ENCODE measurements at regions not wholly inside any gene's neighbourhood (a gene's known extent, or its start where the extent isn't known, plus 50 kb on each side); places are given as distances from the start of the nearest gene placed in this dataset.
A peak's percentile ranks its signal among the peaks of the same experiment; 100 is the strongest.

- ATAC-seq (peak; percentile 72), DNase-seq (ENCODE audit: low spot score) (no peak)
- Mint-ChIP-seq H3K36me3 (peaks cover 5% of the 10 kb centered on the region; the same call in 1 of the 2 replicates), H3K4me3 (no peak overlapping the region), H3K27ac (no peak overlapping the region), H3K27me3 (ENCODE audit: low read depth) (no peaks in the 10 kb centered on the region), H3K4me1 (no peaks in the 10 kb centered on the region; the same call in 1 of the 2 replicates), H3K9me3 (peaks cover 25% of the 10 kb centered on the region)
- TF ChIP-seq ZNF416 (CRISPR knock-in tag; IDR thresholded peaks at IDR 0.05) (no peak), GTF2I (CRISPR knock-in tag; conservative IDR thresholded peaks at IDR 0.05) (no peak), FOXJ3 (CRISPR knock-in tag; IDR thresholded peaks at IDR 0.05; ENCODE audit: borderline replicate concordance) (no peak), CREM (CRISPR knock-in tag; IDR thresholded peaks at IDR 0.05) (no peak), CBFB (CRISPR knock-in tag; IDR thresholded peaks at IDR 0.05; ENCODE audit: low read depth) (no peak), TCF7 (CRISPR knock-in tag; IDR thresholded peaks at IDR 0.05; ENCODE audit: low read depth) (no peak), CDX4 (CRISPR knock-in tag; IDR thresholded peaks at IDR 0.05; ENCODE audit: borderline replicate concordance) (no peak)
- TF ChIP-seq, protein P1, sequence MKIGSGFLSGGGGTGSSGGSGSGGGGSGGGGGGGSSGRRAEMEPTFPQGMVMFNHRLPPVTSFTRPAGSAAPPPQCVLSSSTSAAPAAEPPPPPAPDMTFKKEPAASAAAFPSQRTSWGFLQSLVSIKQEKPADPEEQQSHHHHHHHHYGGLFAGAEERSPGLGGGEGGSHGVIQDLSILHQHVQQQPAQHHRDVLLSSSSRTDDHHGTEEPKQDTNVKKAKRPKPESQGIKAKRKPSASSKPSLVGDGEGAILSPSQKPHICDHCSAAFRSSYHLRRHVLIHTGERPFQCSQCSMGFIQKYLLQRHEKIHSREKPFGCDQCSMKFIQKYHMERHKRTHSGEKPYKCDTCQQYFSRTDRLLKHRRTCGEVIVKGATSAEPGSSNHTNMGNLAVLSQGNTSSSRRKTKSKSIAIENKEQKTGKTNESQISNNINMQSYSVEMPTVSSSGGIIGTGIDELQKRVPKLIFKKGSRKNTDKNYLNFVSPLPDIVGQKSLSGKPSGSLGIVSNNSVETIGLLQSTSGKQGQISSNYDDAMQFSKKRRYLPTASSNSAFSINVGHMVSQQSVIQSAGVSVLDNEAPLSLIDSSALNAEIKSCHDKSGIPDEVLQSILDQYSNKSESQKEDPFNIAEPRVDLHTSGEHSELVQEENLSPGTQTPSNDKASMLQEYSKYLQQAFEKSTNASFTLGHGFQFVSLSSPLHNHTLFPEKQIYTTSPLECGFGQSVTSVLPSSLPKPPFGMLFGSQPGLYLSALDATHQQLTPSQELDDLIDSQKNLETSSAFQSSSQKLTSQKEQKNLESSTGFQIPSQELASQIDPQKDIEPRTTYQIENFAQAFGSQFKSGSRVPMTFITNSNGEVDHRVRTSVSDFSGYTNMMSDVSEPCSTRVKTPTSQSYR (CRISPR knock-in tag; IDR thresholded peaks at IDR 0.05), result no peak
- TF ChIP-seq, protein P2, sequence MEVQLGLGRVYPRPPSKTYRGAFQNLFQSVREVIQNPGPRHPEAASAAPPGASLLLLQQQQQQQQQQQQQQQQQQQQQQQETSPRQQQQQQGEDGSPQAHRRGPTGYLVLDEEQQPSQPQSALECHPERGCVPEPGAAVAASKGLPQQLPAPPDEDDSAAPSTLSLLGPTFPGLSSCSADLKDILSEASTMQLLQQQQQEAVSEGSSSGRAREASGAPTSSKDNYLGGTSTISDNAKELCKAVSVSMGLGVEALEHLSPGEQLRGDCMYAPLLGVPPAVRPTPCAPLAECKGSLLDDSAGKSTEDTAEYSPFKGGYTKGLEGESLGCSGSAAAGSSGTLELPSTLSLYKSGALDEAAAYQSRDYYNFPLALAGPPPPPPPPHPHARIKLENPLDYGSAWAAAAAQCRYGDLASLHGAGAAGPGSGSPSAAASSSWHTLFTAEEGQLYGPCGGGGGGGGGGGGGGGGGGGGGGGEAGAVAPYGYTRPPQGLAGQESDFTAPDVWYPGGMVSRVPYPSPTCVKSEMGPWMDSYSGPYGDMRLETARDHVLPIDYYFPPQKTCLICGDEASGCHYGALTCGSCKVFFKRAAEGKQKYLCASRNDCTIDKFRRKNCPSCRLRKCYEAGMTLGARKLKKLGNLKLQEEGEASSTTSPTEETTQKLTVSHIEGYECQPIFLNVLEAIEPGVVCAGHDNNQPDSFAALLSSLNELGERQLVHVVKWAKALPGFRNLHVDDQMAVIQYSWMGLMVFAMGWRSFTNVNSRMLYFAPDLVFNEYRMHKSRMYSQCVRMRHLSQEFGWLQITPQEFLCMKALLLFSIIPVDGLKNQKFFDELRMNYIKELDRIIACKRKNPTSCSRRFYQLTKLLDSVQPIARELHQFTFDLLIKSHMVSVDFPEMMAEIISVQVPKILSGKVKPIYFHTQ (CRISPR knock-in tag; IDR thresholded peaks at IDR 0.05), result no peak
- POLR2A ChIA-PET, result no interaction called here
- CTCF ChIA-PET, result interaction anchor here (0.6 kb wide), 1 partner anchor 481 kb away, joined by 3 read pairs; no protein-coding TSS in a partner anchor
These were observed 634.3 kb upstream of the GOLIM4 start for GRCh38 chr3:168730073-168730472.

DNA sequence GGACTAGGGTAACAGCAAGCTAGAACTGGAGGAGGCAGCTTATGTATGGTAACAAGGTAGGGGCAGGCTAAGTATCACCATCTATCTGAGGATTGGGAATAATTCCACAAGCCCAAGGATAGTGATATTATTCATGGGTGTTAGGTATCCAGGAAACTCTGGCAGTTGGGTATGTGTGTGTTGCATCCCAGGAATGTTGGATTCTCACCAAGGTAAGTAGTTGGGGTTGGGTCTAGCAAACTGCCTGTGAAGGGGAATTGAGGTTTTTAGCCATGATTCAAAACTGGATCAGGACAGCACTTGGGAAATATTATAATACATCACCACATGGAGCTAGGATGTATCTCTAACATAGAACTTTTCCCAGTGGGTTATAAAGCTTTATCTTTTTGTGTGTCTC, 626.4 kb upstream of the GOLIM4 start:
- ATAC-seq (peak; percentile 24; the same call in 1 of the 2 replicates), DNase-seq (ENCODE audit: low spot score) (no peak)
- Mint-ChIP-seq H3K27me3 (ENCODE audit: low read depth) (no peaks in the 10 kb centered on the region), H3K9me3 (peaks cover 14% of the 10 kb centered on the region), H3K36me3 (peaks cover 6% of the 10 kb centered on the region; the same call in 1 of the 2 replicates), H3K4me1 (no peaks in the 10 kb centered on the region; the same call in 1 of the 2 replicates), H3K27ac (no peak overlapping the region), H3K4me3 (no peak overlapping the region)
- TF ChIP-seq GRHL2 (CRISPR knock-in tag; IDR thresholded peaks at IDR 0.05; ENCODE audit: insufficient replicate concordance, severe bottlenecking), result no peak
- no peak for TF ChIP-seq E2F1 (CRISPR knock-in tag; IDR thresholded peaks at IDR 0.05)
- no peak for TF ChIP-seq NR3C1 (CRISPR knock-in tag; conservative IDR thresholded peaks at IDR 0.05; ENCODE audit: low read depth)
- ChIA-PET CTCF (no interaction called here), POLR2A (no interaction called here)

DNA sequence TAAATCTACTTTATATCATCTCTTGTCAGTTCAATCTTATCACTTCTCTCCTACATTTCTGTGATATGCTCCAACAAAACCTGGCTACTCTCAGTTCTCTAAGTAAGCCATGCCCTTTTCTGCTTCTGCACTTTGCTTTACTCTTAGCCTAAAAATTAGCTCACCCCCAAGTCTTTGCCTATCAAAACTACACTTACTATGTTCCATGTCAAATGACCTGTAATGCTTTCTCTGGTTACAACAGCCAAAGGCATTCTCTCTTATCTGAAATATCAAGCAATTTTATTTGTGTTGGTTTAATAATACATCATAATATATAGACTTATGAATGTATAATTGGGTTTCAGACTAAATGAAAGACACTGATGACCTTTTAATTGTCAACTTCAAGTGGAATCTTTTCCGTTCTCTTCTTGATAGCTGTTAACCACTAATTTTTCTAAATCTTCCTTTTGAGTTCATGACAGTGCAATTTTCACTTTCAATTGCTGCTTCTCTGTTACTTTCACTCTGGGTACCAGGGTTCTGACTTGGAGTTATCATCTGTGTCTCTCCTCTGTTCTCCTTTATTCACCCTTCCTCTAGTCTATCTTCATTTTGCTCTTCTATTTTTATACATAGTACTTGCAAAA, 619.0 kb upstream of the GOLIM4 start:
- Mint-ChIP-seq H3K4me1 (no peaks in the 10 kb centered on the region), H3K27ac (0 out of 2 replicates have a peak overlapping the region, but pooled peaks have one; percentile 35), H3K27me3 (ENCODE audit: low read depth) (no peaks in the 10 kb centered on the region), H3K4me3 (no peak overlapping the region), H3K9me3 (peaks cover 8% of the 10 kb centered on the region; the same call in 1 of the 2 replicates), H3K36me3 (no peaks in the 10 kb centered on the region)
- CTCF ChIA-PET, result no interaction called here
- POLR2A ChIA-PET, result no interaction called here
- no peak for DNase-seq (ENCODE audit: low spot score)
- ATAC-seq, result no peak
- TF ChIP-seq, protein P3, sequence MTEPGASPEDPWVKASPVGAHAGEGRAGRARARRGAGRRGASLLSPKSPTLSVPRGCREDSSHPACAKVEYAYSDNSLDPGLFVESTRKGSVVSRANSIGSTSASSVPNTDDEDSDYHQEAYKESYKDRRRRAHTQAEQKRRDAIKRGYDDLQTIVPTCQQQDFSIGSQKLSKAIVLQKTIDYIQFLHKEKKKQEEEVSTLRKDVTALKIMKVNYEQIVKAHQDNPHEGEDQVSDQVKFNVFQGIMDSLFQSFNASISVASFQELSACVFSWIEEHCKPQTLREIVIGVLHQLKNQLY (CRISPR knock-in tag; IDR thresholded peaks at IDR 0.05), result no peak
- TF ChIP-seq, protein P4, sequence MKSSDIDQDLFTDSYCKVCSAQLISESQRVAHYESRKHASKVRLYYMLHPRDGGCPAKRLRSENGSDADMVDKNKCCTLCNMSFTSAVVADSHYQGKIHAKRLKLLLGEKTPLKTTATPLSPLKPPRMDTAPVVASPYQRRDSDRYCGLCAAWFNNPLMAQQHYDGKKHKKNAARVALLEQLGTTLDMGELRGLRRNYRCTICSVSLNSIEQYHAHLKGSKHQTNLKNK (CRISPR knock-in tag; IDR thresholded peaks at IDR 0.05), result no peak
- TF ChIP-seq CBFB (CRISPR knock-in tag; IDR thresholded peaks at IDR 0.05; ENCODE audit: low read depth) (no peak), NR2C2 (CRISPR knock-in tag; IDR thresholded peaks at IDR 0.05) (no peak), USF1 (CRISPR knock-in tag; IDR thresholded peaks at IDR 0.05) (no peak), ZNF138 (CRISPR knock-in tag; conservative IDR thresholded peaks at IDR 0.05) (no peak), JUN (CRISPR knock-in tag; IDR thresholded peaks at IDR 0.05) (no peak), ZBTB21 (CRISPR knock-in tag; IDR thresholded peaks at IDR 0.05; ENCODE audit: borderline replicate concordance) (no peak)
- TF ChIP-seq, protein P5, sequence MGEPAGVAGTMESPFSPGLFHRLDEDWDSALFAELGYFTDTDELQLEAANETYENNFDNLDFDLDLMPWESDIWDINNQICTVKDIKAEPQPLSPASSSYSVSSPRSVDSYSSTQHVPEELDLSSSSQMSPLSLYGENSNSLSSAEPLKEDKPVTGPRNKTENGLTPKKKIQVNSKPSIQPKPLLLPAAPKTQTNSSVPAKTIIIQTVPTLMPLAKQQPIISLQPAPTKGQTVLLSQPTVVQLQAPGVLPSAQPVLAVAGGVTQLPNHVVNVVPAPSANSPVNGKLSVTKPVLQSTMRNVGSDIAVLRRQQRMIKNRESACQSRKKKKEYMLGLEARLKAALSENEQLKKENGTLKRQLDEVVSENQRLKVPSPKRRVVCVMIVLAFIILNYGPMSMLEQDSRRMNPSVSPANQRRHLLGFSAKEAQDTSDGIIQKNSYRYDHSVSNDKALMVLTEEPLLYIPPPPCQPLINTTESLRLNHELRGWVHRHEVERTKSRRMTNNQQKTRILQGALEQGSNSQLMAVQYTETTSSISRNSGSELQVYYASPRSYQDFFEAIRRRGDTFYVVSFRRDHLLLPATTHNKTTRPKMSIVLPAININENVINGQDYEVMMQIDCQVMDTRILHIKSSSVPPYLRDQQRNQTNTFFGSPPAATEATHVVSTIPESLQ (CRISPR knock-in tag; IDR thresholded peaks at IDR 0.05), result no peak
